Esophagus muscularis mucosa (tissue), 4 donors: ENCODE measurements at regions not wholly inside any gene's neighbourhood (a gene's known extent, or its start where the extent isn't known, plus 50 kb on each side); places are given as distances from the start of the nearest gene placed in this dataset.

Source experiments
- EP300 ChIP-seq: sonication (generic); formaldehyde crosslinking; IDR thresholded peaks from one replicate; pipeline ENCODE4 v1.6.1; 2017; ENCODE audit warnings: antibody characterized with exemption
- POLR2A ChIP-seq: fragments of 450-650 bp; IDR thresholded peaks from one replicate; pipeline ENCODE4 v1.6.1; 2017; ENCODE audit warnings: antibody characterized with exemption, moderate library complexity, mild to moderate bottlenecking, low read depth
- TF ChIP-seq, protein P1 (sequence below), 3 experiments: fragments of 200-600 bp in 2 of 3; fragments of 450-650 bp in 1 of 3; sonication (generic) in 2 of 3; IDR thresholded peaks; one replicate each; pipeline ENCODE4 v1.5.1; 2017 to 2019; ENCODE audit warnings: antibody characterized with exemption in 3 of 3, mild to moderate bottlenecking in 2 of 3, moderate library complexity in 1 of 3

DNA sequence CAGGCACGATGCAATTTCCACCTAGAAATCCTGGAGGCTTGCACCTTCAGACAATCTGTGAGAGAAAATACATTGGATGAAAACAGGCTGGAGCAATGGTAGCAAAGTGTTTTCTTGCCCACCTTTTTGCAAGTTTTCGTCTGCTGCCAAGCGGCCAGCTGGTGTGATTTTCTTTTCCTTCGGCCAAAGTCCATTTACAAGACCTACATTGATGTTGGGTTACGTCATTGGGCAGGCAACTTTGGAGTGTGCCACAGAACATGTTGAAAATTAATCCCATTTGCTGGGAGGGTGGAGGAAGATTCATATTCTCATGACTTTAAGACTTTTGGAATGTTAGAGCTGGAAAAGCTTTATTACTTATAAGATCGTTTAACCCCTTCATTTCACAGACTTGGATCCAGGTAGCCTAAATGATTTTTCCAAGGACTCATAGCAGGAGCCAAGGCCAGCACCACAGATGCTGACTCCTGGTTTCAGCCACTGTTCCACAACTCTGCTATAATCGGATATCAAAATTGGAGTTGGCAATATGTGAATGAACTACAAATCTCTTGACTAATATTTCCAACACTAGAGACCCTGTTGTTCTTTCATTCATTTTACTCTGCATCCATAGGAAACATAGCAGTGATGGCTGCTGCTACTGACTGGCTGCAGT, 352.1 kb downstream of the RND3 start:
- TF ChIP-seq, protein P1, sequence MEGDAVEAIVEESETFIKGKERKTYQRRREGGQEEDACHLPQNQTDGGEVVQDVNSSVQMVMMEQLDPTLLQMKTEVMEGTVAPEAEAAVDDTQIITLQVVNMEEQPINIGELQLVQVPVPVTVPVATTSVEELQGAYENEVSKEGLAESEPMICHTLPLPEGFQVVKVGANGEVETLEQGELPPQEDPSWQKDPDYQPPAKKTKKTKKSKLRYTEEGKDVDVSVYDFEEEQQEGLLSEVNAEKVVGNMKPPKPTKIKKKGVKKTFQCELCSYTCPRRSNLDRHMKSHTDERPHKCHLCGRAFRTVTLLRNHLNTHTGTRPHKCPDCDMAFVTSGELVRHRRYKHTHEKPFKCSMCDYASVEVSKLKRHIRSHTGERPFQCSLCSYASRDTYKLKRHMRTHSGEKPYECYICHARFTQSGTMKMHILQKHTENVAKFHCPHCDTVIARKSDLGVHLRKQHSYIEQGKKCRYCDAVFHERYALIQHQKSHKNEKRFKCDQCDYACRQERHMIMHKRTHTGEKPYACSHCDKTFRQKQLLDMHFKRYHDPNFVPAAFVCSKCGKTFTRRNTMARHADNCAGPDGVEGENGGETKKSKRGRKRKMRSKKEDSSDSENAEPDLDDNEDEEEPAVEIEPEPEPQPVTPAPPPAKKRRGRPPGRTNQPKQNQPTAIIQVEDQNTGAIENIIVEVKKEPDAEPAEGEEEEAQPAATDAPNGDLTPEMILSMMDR (IDR thresholded peaks at IDR 0.05) = no peak
- TF ChIP-seq POLR2A (no peak), EP300 (no peak)
